KMS-11 (cell line): ENCODE measurements at regions not wholly inside any gene's neighbourhood (a gene's known extent, or its start where the extent isn't known, plus 50 kb on each side); places are given as distances from the start of the nearest gene placed in this dataset.

Experiments
- H2AFZ ChIP-seq: fragments of 200-600 bp; sonication (generic); 2 replicates; pipeline ENCODE4 v1.6.1; 2016; ENCODE audit warnings: antibody characterized with exemption, mixed run types, low read depth
- H3K27ac ChIP-seq: fragments of 200-600 bp; sonication (generic); 2 replicates; pipeline ENCODE4 v1.6.1; 2016; ENCODE audit warnings: mild to moderate bottlenecking, mixed run types
- H3K27me3 ChIP-seq: fragments of 200-600 bp; sonication (generic); 2 replicates; pipeline ENCODE4 v1.6.1; 2017; ENCODE audit warnings: mild to moderate bottlenecking, low read depth, mixed run types, moderate library complexity; ENCODE audit not compliant: insufficient read depth
- H3K36me3 ChIP-seq: fragments of 200-600 bp; sonication (generic); 2 replicates; pipeline ENCODE4 v1.6.1; 2017; ENCODE audit warnings: mild to moderate bottlenecking, mixed run types; ENCODE audit not compliant: insufficient read depth
- H3K4me1 ChIP-seq: fragments of 200-600 bp; sonication (generic); 2 replicates; pipeline ENCODE4 v1.6.1; 2016; ENCODE audit warnings: mild to moderate bottlenecking, low read depth, mixed run types; ENCODE audit not compliant: poor library complexity, severe bottlenecking
- H3K4me2 ChIP-seq: fragments of 200-600 bp; sonication (generic); 2 replicates; pipeline ENCODE4 v1.7.0; 2016; ENCODE audit warnings: mild to moderate bottlenecking, mixed run types
- H3K4me3 ChIP-seq: fragments of 200-600 bp; sonication (generic); IDR thresholded peaks from 2 replicates; pipeline ENCODE4 v1.6.1; 2017; ENCODE audit warnings: low read depth, low read length, mixed read lengths; ENCODE audit not compliant: insufficient read depth
- H3K79me2 ChIP-seq: fragments of 200-600 bp; sonication (generic); 2 replicates; pipeline ENCODE4 v1.6.1; 2016; ENCODE audit warnings: low read depth, mixed run types; ENCODE audit not compliant: insufficient read depth
- H3K9ac ChIP-seq: fragments of 200-600 bp; sonication (generic); 2 replicates; pipeline ENCODE4 v1.6.1; 2016; ENCODE audit warnings: mild to moderate bottlenecking, mixed run types
- H4K20me1 ChIP-seq: fragments of 200-600 bp; sonication (generic); 2 replicates; pipeline ENCODE4 v1.6.1; 2016; ENCODE audit warnings: mild to moderate bottlenecking, mixed run types; ENCODE audit not compliant: insufficient read depth
- TF ChIP-seq, protein P1 (sequence below): fragments of 200-600 bp; sonication (generic); conservative IDR thresholded peaks from 2 replicates; pipeline ENCODE4 v1.6.1; 2017; ENCODE audit warnings: low read depth, mild to moderate bottlenecking, antibody characterized with exemption, low read length, moderate library complexity, mixed read lengths

DNA sequence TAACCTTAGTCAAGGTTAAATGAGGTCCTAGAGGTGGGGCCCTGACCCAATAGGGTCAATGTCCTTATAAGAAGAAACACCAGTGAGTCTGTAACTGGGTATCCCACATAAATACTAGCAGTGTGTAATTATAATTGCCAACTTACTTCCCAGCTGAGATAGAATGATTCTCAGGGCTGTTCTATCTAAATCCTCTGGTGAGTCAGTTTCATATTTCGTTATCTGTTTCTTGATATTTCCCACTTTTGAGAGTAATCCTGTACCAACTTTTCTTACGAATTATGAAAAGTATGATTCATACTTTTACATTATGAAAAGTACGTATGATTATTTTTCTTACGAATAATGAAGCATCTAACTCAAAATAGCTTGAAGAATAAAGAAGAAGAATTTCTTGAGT, 546.8 kb upstream of the NETO1 start:
- Histone ChIP-seq H2AFZ (no peak overlapping the region), H3K79me2 (no peaks in the 10 kb centered on the region), H3K4me1 (no peaks in the 10 kb centered on the region), H3K27ac (no peak overlapping the region), H3K36me3 (no peaks in the 10 kb centered on the region), H3K27me3 (no peaks in the 10 kb centered on the region), H3K4me2 (no peak overlapping the region), H3K9ac (no peak overlapping the region), H3K4me3 (no peak overlapping the region), H4K20me1 (no peaks in the 10 kb centered on the region)
- TF ChIP-seq, protein P1, sequence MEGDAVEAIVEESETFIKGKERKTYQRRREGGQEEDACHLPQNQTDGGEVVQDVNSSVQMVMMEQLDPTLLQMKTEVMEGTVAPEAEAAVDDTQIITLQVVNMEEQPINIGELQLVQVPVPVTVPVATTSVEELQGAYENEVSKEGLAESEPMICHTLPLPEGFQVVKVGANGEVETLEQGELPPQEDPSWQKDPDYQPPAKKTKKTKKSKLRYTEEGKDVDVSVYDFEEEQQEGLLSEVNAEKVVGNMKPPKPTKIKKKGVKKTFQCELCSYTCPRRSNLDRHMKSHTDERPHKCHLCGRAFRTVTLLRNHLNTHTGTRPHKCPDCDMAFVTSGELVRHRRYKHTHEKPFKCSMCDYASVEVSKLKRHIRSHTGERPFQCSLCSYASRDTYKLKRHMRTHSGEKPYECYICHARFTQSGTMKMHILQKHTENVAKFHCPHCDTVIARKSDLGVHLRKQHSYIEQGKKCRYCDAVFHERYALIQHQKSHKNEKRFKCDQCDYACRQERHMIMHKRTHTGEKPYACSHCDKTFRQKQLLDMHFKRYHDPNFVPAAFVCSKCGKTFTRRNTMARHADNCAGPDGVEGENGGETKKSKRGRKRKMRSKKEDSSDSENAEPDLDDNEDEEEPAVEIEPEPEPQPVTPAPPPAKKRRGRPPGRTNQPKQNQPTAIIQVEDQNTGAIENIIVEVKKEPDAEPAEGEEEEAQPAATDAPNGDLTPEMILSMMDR: no peak

DNA sequence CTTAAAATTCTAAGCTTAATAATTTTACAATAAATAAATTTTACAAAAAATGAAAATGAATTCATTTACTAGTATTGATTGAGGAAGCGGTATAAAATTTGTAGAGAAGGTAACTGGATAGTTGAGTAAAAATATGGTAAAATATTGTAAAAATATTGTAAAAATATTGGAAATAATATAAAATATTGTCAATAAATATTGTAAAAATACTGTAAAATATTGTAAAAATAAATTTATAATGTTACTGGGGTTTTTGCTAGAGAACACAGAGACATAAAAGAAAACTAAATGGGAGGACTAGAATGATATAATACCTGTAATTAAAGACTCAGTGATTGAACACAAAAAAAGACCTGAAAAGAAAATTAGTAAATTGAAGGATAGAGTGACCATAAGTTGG, 546.3 kb upstream of the NETO1 start:
- H3K4me1 ChIP-seq: no peaks in the 10 kb centered on the region
- TF ChIP-seq, protein P1: no peak
- no peak overlapping the region for H3K9ac ChIP-seq
- H4K20me1 ChIP-seq: no peaks in the 10 kb centered on the region
- H2AFZ ChIP-seq: no peak overlapping the region
- H3K36me3 ChIP-seq: no peaks in the 10 kb centered on the region
- H3K4me3 ChIP-seq: no peak overlapping the region
- H3K27me3 ChIP-seq: no peaks in the 10 kb centered on the region
- no peak overlapping the region for H3K4me2 ChIP-seq
- no peak overlapping the region for H3K27ac ChIP-seq
- no peaks in the 10 kb centered on the region for H3K79me2 ChIP-seq

DNA sequence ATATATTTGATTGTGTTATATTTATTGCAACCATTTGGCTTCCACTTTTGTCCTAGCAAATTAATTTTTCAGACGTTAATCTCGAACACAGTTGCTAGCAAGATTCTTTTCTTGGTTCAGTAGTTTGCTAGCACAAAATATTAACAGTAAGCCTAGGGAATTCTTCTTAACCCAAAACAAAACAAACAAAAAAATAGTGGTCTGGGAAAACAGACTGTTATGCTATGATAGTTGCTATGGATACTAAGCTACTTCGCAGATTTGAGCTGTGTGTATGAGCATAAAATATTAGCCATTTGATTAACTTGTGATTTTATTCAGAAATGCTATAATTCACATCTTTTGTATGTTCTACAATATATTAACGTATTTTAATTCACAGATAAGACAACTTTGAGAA, 541.5 kb upstream of the NETO1 start:
- Histone ChIP-seq H4K20me1 (no peaks in the 10 kb centered on the region), H3K27ac (no peak overlapping the region), H3K79me2 (no peaks in the 10 kb centered on the region), H3K4me3 (no peak overlapping the region), H3K4me1 (no peaks in the 10 kb centered on the region), H3K36me3 (no peaks in the 10 kb centered on the region), H2AFZ (no peak overlapping the region), H3K27me3 (no peaks in the 10 kb centered on the region; the same call in 1 of the 2 replicates), H3K4me2 (no peak overlapping the region), H3K9ac (no peak overlapping the region)
- TF ChIP-seq, protein P1: no peak

DNA sequence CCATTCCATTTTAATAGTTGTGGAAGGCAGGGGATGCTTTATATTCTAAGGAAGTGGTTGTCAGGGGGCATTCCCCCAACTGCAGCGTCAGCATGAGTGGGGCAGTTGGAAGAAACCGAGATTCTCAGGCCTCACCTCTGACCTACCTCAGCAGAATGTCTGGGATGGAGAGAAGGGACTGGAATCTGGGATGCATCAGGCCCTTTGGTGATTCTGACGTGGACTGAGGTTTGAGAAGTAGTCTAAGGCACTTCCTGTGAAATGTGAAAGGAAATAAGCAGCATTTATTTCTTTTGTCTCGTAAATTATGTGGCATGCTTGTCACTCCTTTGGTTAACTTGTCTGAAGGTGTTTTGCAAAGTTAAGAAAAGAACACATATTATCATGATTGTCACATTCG, 540.7 kb upstream of the NETO1 start:
- no peak overlapping the region for H2AFZ ChIP-seq
- H3K4me2 ChIP-seq: no peak overlapping the region
- no peak overlapping the region for H3K4me3 ChIP-seq

More for the DNA sequence above, 540.7 kb upstream of the NETO1 start:
- H3K79me2 ChIP-seq: no peaks in the 10 kb centered on the region
- TF ChIP-seq, protein P1: no peak
- H3K36me3 ChIP-seq: no peaks in the 10 kb centered on the region
- H4K20me1 ChIP-seq: no peaks in the 10 kb centered on the region
- H3K4me1 ChIP-seq: no peaks in the 10 kb centered on the region
- no peak overlapping the region for H3K9ac ChIP-seq
- no peak overlapping the region for H3K27ac ChIP-seq
- no peaks in the 10 kb centered on the region; the same call in 1 of the 2 replicates for H3K27me3 ChIP-seq
